ENCODE measurements at regions not wholly inside any gene's neighbourhood (a gene's known extent, or its start where the extent isn't known, plus 50 kb on each side); places are given as distances from the start of the nearest gene placed in this dataset.
"Not testable (repeated sequence)": the region's sequence is repeated elsewhere in the genome, so short reads cannot be mapped to it uniquely, and the experiment has no call there.

DNA sequence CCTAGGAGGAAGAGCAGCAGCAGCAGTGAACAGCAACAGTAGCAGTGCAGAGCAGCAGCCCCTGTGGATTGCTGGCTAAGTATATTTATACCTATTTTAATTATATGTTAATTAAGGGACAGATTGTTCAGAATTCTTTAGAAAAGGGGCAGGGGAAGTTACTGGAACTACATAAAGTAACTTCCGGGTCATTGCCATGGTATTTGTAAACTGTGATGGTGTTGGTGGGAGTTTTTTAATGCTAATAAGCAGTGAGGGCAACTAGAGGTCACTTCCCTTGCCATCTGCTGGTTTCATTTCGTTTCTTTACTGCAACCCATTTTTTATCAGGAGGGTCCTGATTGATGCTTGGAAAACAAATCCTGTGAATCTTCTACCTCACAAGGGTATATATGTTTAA, 229.8 kb upstream of the PODXL start:
- DNase-seq, result no peak

DNA sequence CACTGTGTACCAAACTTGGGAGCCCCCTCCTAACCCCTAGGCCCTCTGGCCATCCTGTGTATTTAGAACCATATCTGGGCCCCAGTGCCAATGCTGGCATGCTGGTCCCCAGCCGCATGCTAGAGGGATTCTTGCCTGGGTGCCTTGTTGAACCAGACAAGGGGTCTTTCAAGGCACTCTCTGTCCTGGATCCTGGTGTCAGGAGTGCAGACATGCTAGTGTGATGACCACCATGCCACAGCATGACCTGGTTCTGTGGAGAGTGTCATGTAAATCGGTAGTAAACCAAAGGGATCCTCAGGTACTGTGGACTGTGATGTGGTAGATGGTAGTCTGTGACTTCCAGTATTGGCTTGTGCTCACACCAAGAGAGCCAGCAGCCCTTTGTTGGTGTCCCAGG, 222.2 kb upstream of the PODXL start:
- no peak for DNase-seq

DNA sequence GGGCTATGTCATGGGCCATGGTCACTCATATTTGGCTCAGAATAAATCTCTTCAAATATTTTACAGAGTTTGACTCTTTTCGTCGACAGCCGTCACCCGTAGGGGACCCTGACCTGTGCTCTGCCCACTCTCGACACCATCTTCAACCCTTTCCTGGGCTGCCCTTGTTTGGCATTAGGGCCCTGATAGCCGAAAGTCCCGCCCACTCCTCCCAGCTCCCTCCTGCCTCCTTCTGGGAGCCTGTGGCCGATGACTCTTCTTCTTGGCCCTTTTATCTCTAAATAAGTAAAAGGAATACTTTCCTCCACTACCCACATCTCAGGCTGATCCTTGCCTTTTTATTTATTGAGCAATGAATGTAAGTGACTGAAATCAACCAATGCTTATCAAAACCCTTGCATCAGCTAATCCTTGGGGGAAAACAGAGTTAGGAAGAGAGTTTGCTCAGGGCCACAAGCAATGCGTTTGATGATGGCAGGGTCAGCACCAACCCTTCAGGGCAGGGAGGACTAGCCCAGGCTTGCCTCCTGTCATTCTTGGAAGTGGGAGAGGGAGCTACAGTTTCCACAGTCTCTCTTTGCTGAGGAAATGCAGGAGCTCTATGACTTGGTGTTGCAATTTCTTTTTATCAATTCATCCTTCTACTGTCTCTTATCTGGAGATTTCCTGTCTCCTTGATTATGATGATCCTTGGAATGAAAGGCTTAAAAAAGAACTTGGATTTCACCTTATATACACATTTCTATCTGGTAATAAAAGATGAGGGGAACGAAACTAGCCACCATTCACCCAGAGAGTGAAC, 218.2 kb upstream of the PODXL start:
- no peak for DNase-seq

DNA sequence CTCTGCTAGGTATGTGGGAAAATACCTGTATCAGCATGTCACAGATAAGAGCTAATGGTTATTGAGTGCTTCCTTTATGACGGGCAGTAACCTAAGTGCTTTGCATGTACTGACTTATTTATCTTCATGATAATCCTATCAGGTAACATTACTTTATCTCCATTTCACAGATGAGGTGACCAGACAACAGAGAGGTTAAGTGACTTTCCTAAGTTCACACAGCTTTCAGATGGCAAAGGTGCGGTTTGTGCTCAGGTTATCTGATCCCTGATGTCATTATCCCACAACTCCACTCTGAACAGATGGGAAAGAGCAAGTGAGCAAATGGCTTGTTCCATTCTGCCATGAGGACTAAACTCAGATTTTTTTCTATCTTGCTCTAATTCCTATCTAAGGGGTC, 217.0 kb upstream of the PODXL start:
- no peak for DNase-seq

DNA sequence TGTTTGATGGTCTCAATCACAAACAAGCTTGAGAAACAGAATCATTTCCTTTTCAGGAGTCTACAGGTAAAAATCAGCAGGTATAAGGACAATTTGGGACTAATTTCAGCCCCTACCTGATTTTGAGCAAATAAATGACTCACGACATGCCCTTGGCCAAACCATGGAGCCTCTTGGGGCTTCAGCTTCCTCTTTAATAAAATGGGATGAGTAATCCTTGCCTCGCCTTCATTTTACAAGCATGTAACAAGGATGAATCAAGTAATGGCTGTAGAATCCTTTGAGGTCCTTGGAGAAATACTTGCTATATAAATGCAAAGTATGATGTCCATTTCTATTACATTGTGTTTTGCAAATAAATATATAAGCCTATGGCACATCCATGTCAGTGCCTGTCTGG, 212.8 kb upstream of the PODXL start:
- DNase-seq, result no peak

DNA sequence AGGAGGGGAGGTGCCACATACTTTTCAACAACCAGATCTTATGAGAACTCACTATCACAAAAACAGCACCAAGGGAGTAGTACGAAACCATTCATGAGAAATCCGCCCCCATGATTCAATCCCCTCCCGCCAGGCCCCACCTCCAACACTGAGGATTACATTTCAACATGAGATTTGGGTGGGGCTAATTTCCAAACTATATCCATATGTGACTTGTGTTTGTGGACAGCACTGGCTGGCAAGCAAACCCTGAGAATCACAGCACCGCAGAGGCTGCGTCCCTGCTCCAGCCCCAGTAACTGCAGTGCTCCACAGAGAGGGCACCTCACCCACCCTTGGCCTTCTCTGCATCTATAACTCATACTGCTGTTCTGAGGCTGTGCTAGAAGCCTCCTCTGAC, 211.2 kb upstream of the PODXL start:
- no peak for DNase-seq

DNA sequence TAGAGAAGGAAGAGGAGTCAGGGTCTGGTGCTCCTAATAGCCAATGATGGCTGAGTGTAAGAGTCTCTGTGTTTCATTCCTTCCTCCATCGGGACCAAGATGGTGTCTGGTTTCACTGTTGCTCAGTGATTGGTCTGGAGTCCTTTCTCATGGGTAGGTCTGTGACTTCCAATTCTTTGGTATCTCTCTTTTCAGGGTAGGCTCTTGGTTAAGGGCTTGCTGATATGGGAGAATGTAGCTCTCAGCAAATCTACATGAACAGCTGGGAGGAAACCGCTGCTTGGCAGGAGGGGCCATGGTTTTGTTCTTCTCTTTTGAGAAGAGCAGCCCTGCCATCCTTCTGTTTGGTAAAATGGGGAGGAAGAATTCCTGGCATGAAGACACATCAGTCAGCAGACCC, 209.1 kb upstream of the PODXL start:
- no peak for DNase-seq

DNA sequence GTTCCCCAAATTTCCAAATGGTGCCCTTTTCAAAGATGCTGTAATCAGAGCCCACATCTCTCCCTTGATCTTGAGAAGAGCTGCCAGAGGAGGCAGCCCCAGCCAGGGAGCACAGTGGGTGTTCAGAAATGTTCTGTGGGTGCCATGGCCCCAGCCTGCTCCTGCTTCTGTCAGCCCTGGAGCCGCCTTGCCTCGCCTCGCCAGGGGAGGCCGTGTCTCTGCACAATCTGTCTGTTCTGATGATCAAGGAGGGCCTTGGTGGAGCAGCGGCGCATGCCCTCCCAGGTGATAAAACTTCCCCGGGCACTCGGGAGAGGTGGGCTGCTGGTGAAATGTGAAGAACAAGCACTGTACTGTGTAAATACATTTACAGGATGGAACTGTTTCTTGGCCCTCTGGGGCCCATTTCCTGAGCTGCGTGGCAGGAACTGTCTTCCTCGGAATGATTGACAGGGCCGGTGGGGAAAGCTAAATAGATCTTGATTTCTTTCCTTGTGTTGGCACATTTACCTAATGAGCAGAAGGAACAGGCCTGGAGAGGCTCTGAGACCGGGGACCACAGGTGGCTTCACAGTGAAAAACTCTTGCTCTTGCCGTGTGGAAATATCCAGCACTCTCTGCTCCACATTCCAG, 207.8 kb upstream of the PODXL start:
- DNase-seq, result no peak

DNA sequence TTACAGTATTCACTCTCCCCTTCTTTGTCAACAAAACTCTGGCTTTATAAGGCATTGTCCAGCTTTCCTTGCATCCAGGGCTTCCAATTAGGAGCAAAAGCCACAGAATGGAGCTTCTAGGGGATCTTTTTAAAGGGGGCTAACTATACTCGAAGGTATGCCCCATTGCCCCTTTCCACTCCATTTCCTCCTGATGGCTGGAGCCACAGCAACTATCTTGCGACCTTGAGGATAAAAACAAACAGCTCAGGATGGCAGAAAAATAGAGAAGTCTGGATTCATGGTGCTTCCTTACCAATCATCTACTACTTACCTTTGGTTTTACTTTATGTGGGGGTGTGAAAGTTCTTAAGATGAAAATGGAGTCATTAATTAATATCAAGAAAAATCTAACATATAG, 206.3 kb upstream of the PODXL start:
- no peak for DNase-seq

DNA sequence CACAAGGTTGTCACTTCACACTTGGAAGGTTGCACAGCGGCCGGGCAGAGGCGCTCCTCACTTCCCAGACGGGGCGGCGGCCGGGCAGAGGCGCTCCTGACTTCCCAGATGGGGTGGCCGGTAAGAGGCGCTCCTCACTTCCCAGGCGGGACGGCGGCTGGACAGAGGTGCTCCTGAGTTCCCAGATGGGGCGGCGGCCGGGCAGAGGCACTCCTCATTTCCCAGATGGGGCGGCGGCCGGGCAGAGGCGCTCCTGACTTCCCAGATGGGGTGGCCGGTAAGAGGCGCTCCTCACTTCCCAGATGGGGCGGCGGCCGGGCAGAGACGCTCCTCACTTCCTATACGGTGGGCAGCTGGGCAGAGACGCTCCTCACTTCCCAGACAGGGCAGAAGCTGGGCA, 199.4 kb upstream of the PODXL start:
- DNase-seq, result not testable (repeated sequence)

DNA sequence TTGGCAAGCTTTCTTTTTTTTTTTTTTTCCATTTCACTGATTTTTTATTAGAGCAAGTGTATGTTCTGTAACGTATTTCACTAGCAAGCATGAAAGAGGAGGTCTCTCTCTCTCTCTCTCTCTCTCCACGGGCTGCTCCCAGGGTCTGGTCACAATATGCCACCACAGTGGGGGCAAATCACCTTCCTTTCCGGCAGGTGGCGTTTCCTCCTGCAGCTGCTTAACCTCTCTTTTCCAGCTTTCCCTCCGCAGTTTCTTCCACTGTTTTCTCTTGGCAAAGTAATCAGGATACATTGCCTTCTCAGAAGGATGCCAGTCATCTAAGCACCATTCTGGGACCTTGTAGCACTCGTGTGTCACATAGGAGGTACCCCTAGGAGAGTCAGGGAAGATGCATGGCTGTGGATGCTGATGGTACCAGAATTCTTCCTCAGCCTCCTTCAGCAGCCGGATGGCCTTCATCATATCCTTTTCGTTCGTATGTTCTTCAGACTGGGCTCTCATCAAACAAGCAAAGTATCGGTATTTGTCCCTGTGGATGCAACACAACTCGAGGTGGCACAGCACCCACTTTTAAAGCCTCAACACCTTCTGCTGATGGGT, 197.3 kb upstream of the PODXL start:
- peak; percentile 14 for DNase-seq

DNA sequence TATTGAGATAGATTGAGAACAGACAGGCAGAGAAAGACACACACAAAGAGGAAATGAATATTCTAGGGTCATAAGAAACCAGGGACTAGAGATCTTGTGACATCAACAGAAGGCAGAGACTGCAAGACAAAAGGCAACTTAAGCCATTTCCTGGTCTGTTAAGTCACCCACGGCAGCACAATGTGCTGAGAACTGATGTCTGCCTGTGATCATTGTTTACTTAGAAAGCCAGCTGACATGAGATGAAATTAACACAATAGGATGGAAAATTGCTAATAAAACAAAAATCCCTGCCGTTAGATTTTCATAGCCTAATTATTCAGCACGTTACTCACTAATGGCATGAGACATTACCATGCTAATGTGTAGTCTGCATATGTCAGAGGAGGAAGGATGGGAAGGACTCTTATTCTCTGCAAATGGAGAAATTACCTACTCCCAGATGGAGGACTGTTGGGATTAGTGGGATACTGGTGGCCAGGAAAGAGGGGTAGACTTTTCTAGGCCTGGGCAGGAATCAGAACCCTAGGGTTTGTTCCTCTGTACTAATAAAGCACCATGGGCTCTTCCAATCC, 191.3 kb upstream of the PODXL start:
- no peak for DNase-seq

DNA sequence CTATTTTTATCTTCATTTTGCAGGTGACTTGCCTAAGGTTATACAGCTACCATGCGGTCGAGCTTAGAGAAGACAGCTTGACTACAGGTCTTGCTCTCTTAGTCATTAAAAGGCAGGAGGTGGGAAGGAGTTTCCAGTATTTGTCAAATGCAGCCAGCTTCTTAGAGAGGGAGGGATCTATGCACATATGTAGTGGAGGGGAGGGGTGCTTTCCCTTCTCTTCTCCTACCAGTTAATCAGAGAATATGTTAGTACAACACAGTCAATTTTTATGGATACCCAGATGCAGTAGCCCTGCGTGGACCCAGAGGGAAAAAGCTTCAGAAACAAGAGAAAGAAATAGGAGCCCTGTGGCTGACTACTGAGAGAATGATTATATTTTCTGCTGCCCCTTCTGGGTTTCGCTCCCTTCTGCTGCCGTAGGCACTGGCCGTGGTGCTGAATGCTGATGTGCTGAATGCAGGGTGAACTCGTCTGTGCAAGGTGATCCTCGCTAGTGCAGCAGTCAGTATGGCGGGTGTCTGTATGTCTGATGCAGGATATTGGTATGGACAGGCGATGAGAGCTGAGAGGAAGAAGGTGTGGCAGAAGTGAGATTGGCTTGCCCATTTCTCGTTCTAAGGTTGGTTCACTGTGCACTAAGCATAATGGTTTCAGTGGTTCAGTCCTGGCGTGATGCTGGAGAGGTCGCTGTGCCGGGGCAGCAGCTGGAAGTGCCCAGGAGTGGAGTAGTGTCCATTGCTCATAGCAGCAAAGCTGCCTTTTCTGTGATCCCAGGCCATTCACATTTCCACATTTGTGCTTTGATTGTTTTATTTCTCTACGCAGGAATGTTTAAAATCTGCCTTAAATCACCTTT, 189.2 kb upstream of the PODXL start:
- peak; percentile 44 for DNase-seq

DNA sequence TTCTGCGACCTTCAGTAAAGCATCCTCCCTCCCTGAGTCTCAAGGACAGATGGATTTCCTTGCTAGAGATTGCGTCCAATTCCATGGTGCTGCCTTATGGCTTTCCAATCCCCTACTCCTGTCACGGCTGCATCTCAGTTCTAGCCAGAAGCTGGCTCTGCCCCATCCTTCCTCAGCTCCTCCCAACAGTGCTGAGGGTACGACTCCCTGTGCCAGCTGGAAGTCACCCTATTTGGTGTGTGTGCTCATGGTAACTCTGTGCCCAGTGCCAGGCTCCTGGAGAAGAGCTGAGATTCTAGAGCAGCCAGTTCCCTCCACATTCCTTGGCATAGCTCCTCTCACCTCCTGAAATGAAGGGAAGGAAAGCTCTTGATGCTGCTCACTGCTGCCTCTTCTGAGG, 185.0 kb upstream of the PODXL start:
- no peak for DNase-seq

DNA sequence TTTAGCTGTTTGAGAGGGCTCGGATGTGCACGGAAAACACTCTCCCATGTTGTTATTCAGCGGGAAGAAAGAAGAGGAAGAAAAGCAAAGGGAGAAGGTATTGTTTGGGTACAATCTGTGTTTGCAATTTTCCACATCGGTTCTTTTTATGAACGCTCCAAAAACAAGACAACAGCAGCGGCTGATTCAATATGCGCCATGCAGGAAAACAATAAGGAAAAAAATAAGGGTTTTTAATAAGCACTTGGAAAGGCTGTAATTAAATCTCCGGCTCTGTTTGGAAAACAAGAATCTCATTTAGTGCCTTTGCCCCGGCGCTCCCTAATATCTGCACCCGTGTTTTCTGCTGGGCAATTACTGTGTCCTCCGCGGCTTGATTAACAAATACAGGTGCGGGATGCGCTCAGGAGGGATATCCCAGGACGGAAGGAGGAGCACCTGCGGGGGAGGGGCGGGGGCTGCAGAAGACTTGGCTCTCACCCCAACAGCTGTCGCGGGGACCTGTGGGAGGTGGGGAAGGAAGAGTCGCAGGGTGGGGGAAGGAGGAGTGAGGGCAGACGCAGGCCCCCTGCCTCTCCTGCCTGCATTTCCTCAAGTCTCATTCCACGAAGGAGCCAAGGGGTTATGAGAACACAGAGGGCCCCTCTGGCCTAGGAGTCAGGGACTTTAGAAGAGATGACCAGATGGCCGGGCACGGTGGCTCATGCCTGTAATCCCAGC, 181.5 kb upstream of the PODXL start:
- no peak for DNase-seq

DNA sequence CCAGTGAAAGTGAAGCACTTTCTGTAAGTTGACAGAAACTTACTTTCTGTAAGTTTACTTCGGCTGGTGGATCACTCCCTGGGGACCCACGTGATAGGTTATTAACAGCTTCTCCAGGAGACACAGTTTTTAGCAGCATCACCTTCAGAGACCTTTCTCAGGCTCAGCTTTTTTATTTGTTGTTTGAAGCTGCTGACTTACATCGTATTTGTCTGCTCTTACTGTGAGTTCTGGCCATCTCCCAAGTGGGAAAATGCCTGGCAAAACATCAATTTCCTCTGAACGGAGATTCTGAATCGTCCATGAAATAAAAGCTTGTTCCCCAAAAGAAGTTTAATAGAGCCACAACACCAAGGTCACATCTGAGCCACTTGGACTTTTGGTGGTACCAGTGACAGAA, 178.7 kb upstream of the PODXL start:
- no peak for DNase-seq

DNA sequence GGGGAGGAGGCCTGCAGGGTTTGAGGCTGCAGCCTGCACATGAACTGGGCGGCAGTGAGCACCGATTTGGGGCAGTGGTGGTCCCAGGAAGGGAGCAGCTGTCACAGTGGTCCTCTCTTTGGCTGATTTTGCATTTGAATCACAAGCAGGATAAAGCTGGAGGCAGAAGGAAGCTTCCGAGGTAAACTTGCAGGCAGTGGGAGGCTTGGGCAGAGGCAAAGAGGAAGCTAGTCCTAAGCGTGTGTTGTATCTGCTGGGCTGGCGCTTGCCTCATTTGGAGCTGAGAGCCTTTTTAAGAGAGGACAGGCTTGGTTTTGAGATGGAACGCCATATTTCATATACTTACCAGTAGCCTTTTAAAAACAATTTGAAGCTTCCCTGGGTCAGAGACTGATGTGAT, 177.2 kb upstream of the PODXL start:
- DNase-seq, result no peak

DNA sequence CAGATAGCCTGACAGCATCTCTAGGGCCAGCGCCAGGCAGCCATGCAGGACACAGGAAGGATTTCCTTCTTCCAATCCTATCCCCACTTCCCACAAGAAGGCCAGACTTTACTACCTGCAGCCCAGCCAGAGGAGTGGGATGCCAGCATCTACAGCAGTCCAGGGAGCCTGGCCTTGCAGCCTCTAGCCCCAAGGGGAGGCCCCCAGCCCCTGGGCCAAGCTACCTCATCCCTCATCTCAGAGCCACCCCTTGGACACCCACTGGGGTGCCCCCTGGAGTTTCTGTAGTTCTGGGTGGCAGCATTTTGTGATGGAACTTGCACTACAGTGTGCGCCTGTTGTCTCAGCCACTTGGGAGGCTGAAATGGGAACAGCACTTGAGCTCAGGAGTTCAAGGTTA, 170.8 kb upstream of the PODXL start:
- no peak for DNase-seq

DNA sequence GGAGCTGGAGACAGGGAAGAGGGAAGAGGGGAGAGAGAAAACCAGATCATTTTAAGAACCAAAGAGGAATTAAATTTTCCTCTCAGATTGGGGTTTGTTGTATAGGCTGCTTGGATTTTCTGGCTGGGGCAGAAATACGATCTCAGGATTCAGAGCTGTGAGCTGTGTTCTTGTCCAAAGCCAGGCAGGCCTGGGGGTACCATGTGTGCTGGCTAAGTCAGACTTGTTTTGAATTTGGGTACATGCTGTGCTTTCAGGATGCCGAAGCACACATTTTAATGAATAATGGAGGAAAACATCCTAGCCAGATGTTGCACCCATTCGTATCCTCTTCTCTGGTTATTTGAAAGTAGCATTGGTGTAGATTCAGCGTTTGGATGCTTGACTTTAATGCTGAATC, 170.3 kb upstream of the PODXL start:
- DNase-seq, result no peak

DNA sequence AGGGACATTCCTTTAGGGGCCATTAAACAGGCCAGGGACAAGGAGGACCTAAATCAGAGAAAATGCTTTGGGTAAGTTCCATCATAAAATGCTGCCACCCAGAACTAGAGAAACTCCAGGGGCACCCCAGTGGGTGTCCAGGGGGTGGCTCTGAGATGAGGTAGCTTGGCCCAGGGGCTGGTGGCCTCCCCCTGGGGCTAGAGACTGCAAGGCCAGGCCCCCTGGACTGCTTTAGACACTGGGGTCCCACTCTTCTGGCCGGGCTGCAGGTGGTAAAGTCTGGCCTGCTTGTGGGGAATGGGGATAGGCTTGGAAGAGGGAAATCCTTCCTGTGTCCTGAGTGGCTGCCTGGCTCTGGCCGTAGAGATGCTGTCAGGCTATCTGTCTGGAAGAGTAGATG, 169.6 kb upstream of the PODXL start:
- DNase-seq, result no peak

DNA sequence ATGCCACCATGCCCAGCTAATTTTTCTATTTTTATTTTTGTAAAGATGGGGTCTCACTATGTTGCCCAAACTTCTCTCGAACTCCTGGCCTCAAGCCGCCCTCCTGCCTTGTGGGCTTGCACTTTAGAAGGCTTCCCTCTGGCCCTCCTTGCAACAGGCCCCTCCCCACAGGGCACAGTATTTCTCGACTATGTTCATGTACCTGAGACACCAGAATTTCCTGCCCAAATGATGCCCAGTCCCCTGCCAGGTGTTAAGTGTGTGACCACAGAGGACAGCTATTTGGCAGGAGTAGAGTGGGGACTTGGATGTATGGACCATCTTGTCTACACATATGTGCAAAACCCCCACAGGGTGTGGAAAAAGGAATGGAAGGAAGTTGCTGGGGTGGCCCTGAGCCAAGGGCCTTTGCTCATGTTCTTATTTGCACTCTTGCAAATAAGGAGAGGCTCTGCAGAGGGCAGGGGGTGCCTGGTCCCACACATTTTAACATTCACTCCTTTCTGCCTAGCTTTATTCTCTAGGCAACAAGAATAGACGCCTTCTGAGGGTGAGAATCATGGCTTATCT, 168.4 kb upstream of the PODXL start:
- DNase-seq, result no peak

DNA sequence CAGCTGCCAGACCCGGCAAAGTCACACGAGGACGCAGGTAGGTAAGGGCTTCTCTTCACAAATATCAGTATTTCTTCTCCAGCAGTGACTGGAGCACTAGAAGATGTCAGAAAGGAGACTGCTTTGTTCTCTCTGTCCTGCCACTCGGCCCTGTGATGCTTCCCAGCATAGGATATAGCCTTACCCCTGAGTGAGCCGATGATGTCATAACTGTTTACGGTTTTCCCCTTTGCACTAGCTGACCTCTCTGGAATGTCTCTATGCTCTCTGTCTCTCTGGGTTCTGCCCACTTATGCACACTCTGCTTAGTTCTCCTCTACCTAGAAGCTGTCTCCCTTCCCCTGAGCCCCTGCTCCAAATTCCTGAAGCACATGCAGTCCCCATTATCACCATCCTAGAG, 167.5 kb upstream of the PODXL start:
- DNase-seq, result peak; percentile 24
